ENCODE measurements at regions not wholly inside any gene's neighbourhood (a gene's known extent, or its start where the extent isn't known, plus 50 kb on each side); places are given as distances from the start of the nearest gene placed in this dataset.

DNA sequence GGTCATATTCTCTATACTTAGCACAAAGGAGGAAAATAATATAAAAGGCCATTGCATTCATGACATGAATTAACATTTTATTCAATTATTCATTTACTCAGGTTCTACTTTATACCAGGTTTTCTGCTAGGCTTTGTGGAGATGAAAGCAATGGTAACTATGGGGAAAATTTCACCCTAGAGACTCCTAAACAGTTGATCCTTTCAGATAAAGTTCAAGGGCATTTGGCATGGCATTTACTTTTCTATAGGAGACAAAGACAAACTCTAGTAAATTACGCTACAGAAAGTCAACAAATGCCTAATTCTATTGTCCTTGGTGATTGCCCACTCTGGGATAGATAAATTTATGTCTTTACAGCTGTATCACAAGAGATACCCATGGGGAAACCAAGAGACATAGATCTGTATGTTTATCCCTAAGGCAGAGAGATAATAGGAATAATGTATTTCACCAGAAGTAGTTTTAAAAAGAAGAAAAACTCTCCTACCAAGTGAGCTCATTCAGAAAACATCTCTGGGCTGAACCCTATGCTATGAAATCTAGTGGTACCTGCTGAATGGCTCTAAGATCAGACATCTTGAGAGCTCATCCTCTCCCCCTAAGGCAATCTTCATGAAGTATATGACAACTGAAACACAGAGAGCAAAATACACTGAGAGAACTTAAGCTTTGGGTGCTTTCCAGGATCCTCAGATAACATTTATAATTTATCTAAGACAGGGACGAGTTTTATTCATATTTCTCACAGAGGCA lies 316.7 kb downstream of the ANTXR2 start (continued):
- TF ChIP-seq FOSL2 (IDR thresholded peaks at IDR 0.05; ENCODE audit: borderline replicate concordance, low read depth), result no peak

DNA sequence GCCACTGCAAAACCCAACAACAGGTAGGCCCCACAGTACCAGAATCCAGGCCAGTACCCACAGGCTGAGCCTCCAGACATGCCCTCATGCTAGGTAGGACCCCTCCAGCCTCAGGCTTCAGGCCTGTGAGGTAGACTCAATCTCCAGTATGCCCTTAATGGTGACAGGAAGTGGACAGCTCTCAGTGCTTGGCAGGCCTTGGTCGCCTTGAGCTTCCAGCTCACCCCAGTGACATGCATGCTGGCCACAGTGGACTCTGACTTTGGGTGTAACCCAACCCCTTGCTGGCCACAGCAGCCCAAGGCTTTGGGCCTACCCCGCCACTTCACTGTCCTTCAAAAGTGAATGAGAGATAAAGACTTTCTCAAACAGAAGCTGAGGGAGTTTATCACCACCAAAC lies 324.2 kb downstream of the ANTXR2 start:
- no peaks in the 10 kb centered on the region for H4K20me1 ChIP-seq (ENCODE audit: insufficient read depth)
- DNase-seq, result no peak
- H3K4me2 ChIP-seq, result no peak overlapping the region
- CTCF ChIA-PET, result no interaction called here
- WGBS (ENCODE audit: low lambda C conversion rate), result 71% methylated on average over 2 of the region's 2 CpGs
- POLR2A ChIA-PET, result no interaction called here
- H3K79me2 ChIP-seq (ENCODE audit: insufficient read depth), result no peaks in the 10 kb centered on the region
- TF ChIP-seq NRF1 (IDR thresholded peaks at IDR 0.05; ENCODE audit: low read depth, low read length) (no peak), FOXJ3 (CRISPR knock-in tag; IDR thresholded peaks at IDR 0.05) (no peak), RCOR1 (IDR thresholded peaks at IDR 0.05; ENCODE audit: low read length) (no peak), YY1 (IDR thresholded peaks at IDR 0.05; ENCODE audit: low read depth) (no peak), RFX5 (IDR thresholded peaks at IDR 0.05; ENCODE audit: low read length) (no peak), TAF1 (IDR thresholded peaks at IDR 0.05; ENCODE audit: borderline replicate concordance, low read depth, low read length) (no peak)
- TF ChIP-seq, protein P1, sequence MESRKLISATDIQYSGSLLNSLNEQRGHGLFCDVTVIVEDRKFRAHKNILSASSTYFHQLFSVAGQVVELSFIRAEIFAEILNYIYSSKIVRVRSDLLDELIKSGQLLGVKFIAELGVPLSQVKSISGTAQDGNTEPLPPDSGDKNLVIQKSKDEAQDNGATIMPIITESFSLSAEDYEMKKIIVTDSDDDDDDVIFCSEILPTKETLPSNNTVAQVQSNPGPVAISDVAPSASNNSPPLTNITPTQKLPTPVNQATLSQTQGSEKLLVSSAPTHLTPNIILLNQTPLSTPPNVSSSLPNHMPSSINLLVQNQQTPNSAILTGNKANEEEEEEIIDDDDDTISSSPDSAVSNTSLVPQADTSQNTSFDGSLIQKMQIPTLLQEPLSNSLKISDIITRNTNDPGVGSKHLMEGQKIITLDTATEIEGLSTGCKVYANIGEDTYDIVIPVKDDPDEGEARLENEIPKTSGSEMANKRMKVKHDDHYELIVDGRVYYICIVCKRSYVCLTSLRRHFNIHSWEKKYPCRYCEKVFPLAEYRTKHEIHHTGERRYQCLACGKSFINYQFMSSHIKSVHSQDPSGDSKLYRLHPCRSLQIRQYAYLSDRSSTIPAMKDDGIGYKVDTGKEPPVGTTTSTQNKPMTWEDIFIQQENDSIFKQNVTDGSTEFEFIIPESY (IDR thresholded peaks at IDR 0.05; ENCODE audit: borderline replicate concordance, low read depth), result no peak
- TF ChIP-seq, protein P2, sequence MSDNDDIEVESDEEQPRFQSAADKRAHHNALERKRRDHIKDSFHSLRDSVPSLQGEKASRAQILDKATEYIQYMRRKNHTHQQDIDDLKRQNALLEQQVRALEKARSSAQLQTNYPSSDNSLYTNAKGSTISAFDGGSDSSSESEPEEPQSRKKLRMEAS (IDR thresholded peaks at IDR 0.05; ENCODE audit: low read depth), result no peak
- TF ChIP-seq, protein P3, sequence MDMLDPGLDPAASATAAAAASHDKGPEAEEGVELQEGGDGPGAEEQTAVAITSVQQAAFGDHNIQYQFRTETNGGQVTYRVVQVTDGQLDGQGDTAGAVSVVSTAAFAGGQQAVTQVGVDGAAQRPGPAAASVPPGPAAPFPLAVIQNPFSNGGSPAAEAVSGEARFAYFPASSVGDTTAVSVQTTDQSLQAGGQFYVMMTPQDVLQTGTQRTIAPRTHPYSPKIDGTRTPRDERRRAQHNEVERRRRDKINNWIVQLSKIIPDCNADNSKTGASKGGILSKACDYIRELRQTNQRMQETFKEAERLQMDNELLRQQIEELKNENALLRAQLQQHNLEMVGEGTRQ (IDR thresholded peaks at IDR 0.05; ENCODE audit: borderline replicate concordance, low read depth, low read length), result no peak
- TF ChIP-seq, protein P4, sequence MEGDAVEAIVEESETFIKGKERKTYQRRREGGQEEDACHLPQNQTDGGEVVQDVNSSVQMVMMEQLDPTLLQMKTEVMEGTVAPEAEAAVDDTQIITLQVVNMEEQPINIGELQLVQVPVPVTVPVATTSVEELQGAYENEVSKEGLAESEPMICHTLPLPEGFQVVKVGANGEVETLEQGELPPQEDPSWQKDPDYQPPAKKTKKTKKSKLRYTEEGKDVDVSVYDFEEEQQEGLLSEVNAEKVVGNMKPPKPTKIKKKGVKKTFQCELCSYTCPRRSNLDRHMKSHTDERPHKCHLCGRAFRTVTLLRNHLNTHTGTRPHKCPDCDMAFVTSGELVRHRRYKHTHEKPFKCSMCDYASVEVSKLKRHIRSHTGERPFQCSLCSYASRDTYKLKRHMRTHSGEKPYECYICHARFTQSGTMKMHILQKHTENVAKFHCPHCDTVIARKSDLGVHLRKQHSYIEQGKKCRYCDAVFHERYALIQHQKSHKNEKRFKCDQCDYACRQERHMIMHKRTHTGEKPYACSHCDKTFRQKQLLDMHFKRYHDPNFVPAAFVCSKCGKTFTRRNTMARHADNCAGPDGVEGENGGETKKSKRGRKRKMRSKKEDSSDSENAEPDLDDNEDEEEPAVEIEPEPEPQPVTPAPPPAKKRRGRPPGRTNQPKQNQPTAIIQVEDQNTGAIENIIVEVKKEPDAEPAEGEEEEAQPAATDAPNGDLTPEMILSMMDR (IDR thresholded peaks at IDR 0.05), result no peak
- no peak overlapping the region for H3K4me3 ChIP-seq (ENCODE audit: low read depth in 2 of 2, low read length in 1 of 2)
- H3K36me3 ChIP-seq (replicated peaks in 1 of 2; ENCODE audit: control insufficient read depth in 1 of 2, insufficient read depth in 2 of 2, low read length in 1 of 2), result no peaks in the 10 kb centered on the region
- no peaks in the 10 kb centered on the region for H3K9me3 ChIP-seq
- H3K27me3 ChIP-seq (ENCODE audit: insufficient read depth), result no peaks in the 10 kb centered on the region
- no peak overlapping the region for H3K27ac ChIP-seq (ENCODE audit: low read depth in 2 of 2, low read length in 1 of 2)
- H3K4me1 ChIP-seq (ENCODE audit: control insufficient read depth in 1 of 2, insufficient read depth in 2 of 2, low read depth in 1 of 2, low read length in 1 of 2), result no peaks in the 10 kb centered on the region
- H3K9me2 ChIP-seq, result no peaks in the 10 kb centered on the region
- no peak overlapping the region for H2AFZ ChIP-seq (ENCODE audit: low read depth)
- H3F3A ChIP-seq (replicated peaks; ENCODE audit: insufficient read depth), result no peaks in the 10 kb centered on the region
- H3K9ac ChIP-seq, result no peak overlapping the region

Data from SK-N-SH (cell line).